NB4 (cell line): ENCODE measurements at regions not wholly inside any gene's neighbourhood (a gene's known extent, or its start where the extent isn't known, plus 50 kb on each side); places are given as distances from the start of the nearest gene placed in this dataset.

Source experiments
- CTCF ChIP-seq: IDR thresholded peaks from one replicate; pipeline ENCODE4 v1.5.1; 2012; ENCODE audit warnings: low read depth, low read length
- MYC ChIP-seq: IDR thresholded peaks from 2 replicates; pipeline ENCODE4 v1.6.1; 2011; ENCODE audit warnings: low read depth, low read length

GRCh38 chr9:7454624-7455023 is 345.0 kb downstream of the DMAC1 start:
- TF ChIP-seq CTCF (no peak), MYC (no peak)
